Breast epithelium (tissue), 3 donors: ENCODE measurements at regions not wholly inside any gene's neighbourhood (a gene's known extent, or its start where the extent isn't known, plus 50 kb on each side); places are given as distances from the start of the nearest gene placed in this dataset.

Experiments
- POLR2AphosphoS5 ChIP-seq, 3 donors: sonication (generic); formaldehyde crosslinking; IDR thresholded peaks; one replicate each; pipeline ENCODE4 v1.6.1; 2017; ENCODE audit warnings: antibody characterized with exemption in 3 of 3
- TF ChIP-seq, protein P1 (sequence below), 3 donors: fragments of 450-650 bp; IDR thresholded peaks; one replicate each; pipeline ENCODE4 v1.5.1; 2016 to 2017; ENCODE audit warnings: antibody characterized with exemption in 3 of 3, mild to moderate bottlenecking in 3 of 3, moderate library complexity in 3 of 3

DNA sequence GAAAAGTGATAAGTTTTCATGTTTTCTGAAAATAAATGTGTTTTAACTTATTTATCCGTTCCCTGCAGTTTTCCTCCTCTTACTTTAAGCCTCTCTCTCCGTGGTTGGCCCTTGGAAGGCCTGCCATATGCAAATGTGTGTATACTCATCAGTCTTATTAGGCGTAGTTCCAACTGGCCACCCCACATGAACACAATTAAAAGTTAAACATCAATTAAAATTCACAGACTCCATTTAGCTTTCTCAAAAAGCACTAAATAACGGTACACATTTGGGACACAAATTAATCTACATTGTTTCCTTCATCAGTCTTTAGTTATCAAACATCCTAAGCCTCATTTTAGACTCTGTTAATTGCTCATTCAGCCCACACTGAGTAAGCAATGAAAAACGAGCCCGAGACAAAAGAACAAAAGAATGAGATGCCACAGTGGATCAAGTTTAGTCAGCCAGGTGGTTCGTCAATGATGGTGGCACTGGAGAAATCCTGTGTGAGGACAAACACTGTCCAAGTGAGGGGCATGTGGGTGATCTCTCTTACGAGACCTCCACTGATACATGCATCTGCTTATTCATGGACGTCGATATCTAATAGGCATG lies 76.0 kb upstream of the TMCC3 start:
- TF ChIP-seq, protein P1, sequence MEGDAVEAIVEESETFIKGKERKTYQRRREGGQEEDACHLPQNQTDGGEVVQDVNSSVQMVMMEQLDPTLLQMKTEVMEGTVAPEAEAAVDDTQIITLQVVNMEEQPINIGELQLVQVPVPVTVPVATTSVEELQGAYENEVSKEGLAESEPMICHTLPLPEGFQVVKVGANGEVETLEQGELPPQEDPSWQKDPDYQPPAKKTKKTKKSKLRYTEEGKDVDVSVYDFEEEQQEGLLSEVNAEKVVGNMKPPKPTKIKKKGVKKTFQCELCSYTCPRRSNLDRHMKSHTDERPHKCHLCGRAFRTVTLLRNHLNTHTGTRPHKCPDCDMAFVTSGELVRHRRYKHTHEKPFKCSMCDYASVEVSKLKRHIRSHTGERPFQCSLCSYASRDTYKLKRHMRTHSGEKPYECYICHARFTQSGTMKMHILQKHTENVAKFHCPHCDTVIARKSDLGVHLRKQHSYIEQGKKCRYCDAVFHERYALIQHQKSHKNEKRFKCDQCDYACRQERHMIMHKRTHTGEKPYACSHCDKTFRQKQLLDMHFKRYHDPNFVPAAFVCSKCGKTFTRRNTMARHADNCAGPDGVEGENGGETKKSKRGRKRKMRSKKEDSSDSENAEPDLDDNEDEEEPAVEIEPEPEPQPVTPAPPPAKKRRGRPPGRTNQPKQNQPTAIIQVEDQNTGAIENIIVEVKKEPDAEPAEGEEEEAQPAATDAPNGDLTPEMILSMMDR (IDR thresholded peaks at IDR 0.05): no peak
- TF ChIP-seq POLR2AphosphoS5 (IDR thresholded peaks at IDR 0.05): no peak
